ENCODE measurements at regions not wholly inside any gene's neighbourhood (a gene's known extent, or its start where the extent isn't known, plus 50 kb on each side); places are given as distances from the start of the nearest gene placed in this dataset.

DNA sequence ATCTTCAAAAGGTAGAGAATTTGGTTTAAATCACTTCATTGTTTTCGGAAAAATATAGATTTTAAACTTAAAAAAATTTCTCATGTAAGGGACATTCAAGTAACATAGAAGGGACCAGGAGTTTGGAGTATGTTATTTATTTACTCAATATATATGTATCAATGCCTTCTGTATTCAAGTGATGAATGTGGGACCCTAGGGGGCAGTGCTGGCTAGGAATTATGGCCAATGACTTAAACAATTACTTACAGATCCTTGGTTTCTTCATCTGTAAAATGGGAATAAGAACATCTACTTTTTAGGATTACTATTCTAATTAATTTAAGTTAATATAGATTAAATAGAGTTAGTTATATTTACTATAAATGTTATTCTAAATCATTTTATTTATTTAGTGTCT lies 886.3 kb upstream of the RBFOX1 start:
- H3K4me1 Mint-ChIP-seq: no peaks in the 10 kb centered on the region
- H3K9me3 Mint-ChIP-seq: peaks cover 14% of the 10 kb centered on the region
- no peak overlapping the region for H3K4me3 Mint-ChIP-seq
- H3K27me3 Mint-ChIP-seq: no peaks in the 10 kb centered on the region
- H3K27ac Mint-ChIP-seq: no peak overlapping the region
- ATAC-seq: no peak
- no peaks in the 10 kb centered on the region for H3K36me3 Mint-ChIP-seq

DNA sequence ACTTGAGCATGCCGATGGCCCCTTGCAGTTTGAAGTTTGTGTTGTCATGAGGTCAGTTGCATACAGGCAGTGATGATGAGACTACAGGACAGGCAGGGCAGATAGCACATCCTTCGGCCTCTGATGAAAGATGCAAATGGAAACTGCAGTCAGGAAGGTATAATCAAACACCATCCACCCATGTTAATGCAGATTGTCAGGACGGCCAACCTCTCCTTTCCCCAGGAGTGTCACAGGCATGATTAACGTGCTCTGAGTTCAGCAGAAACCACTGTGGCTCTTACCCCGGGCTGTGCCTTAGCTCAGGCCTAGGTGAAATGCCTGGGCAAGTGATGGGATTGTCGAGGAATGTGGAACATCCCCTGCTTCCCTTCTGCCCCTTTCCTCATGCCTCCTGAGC lies 893.5 kb upstream of the RBFOX1 start:
- H3K4me3 Mint-ChIP-seq: no peak overlapping the region
- peaks cover 18% of the 10 kb centered on the region for H3K9me3 Mint-ChIP-seq
- no peaks in the 10 kb centered on the region for H3K27me3 Mint-ChIP-seq
- no peak overlapping the region for H3K27ac Mint-ChIP-seq
- ATAC-seq: no peak
- H3K36me3 Mint-ChIP-seq: no peaks in the 10 kb centered on the region
- no peaks in the 10 kb centered on the region for H3K4me1 Mint-ChIP-seq

GRCh38 chr16:6428861-6429260 lies 903.8 kb upstream of the RBFOX1 start:
- no peak for ATAC-seq
- H3K27me3 Mint-ChIP-seq: no peaks in the 10 kb centered on the region
- H3K4me3 Mint-ChIP-seq: no peak overlapping the region
- H3K9me3 Mint-ChIP-seq: peaks cover 13% of the 10 kb centered on the region
- no peaks in the 10 kb centered on the region for H3K4me1 Mint-ChIP-seq
- no peaks in the 10 kb centered on the region for H3K36me3 Mint-ChIP-seq
- H3K27ac Mint-ChIP-seq: no peak overlapping the region

DNA sequence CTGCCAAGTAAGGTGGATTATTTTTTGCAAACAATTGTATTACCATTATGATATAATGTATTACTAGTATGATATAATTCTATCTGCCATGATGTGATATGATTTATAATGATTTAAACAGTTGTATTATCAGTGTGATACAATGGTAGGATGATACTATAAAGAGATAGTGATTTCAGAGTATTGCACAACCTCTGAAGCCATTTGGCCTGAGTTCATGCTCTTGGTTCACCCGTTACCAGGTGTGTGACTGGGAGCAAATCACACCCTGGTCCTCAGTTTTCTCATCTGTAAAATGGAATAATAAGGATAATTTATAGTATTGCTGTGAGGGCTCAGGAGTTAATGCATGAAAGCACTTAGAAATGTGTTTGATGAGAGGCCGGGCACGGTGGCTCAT lies 905.0 kb upstream of the RBFOX1 start:
- H3K9me3 Mint-ChIP-seq: peaks cover 13% of the 10 kb centered on the region
- no peaks in the 10 kb centered on the region for H3K36me3 Mint-ChIP-seq
- no peak for ATAC-seq
- no peak overlapping the region for H3K27ac Mint-ChIP-seq
- no peak overlapping the region for H3K4me3 Mint-ChIP-seq
- no peaks in the 10 kb centered on the region for H3K27me3 Mint-ChIP-seq
- H3K4me1 Mint-ChIP-seq: no peaks in the 10 kb centered on the region

DNA sequence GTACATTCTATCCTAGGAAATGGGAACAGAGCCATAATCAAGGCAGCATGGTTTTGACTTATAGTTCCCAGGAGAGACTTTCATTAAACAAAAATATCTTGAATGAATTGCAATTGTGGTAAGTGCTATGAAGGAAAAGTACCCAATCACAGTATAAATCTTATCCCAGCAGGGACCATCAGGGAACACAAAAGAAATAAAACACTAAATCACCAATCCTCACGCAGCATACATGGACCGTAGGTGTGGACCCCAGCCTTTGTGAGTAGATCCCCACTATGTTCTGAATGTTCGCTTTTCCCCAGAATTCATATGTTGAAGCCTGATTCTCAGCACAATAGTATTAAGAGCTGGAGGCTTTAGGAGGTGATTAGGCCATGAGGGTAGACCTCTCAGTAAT lies 925.0 kb upstream of the RBFOX1 start:
- Mint-ChIP-seq H3K27ac (no peak overlapping the region), H3K4me3 (no peak overlapping the region), H3K9me3 (peaks cover 2% of the 10 kb centered on the region), H3K27me3 (no peaks in the 10 kb centered on the region), H3K36me3 (no peaks in the 10 kb centered on the region), H3K4me1 (no peaks in the 10 kb centered on the region)
- no peak for ATAC-seq

- ATAC-seq: no peak
- Mint-ChIP-seq H3K4me1 (no peaks in the 10 kb centered on the region), H3K36me3 (no peaks in the 10 kb centered on the region), H3K27me3 (no peaks in the 10 kb centered on the region), H3K9me3 (peaks cover 3% of the 10 kb centered on the region), H3K4me3 (no peak overlapping the region), H3K27ac (no peak overlapping the region)
Observed at GRCh38 chr16:6406028-6406427, 926.6 kb upstream of the RBFOX1 start.

- ATAC-seq: no peak
- Mint-ChIP-seq H3K27me3 (no peaks in the 10 kb centered on the region), H3K36me3 (no peaks in the 10 kb centered on the region), H3K4me1 (no peaks in the 10 kb centered on the region), H3K27ac (no peak overlapping the region), H3K4me3 (no peak overlapping the region), H3K9me3 (peaks cover under 1% of the 10 kb centered on the region)
Observed at GRCh38 chr16:6382924-6383459, 949.7 kb upstream of the RBFOX1 start.

GRCh38 chr16:6381896-6382295 lies 950.7 kb upstream of the RBFOX1 start:
- Mint-ChIP-seq H3K9me3 (no peaks in the 10 kb centered on the region), H3K4me3 (no peak overlapping the region), H3K27ac (no peak overlapping the region), H3K27me3 (no peaks in the 10 kb centered on the region), H3K36me3 (no peaks in the 10 kb centered on the region), H3K4me1 (no peaks in the 10 kb centered on the region)
- ATAC-seq: no peak

DNA sequence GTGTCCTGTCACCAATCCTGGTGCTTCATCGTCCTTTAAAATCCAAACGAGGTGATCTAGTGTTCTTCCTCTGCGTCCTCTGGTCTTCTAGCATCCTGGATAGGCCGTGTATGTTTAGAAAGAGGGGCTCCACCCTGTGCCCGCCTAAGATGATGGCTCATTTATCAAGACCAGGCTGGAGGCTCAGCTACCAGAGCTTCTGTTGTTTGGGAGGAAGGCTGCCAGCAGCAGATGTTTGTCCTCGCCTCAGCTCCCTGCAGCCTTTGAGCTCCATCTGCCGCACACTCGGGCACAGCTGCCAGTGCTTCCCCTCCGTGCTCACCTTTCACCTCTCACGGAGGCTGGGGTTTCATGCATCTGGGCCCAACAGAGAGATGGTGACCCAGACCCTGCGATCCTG lies 954.7 kb upstream of the RBFOX1 start:
- no peak overlapping the region for H3K27ac Mint-ChIP-seq
- H3K4me1 Mint-ChIP-seq: no peaks in the 10 kb centered on the region
- H3K36me3 Mint-ChIP-seq: no peaks in the 10 kb centered on the region
- H3K4me3 Mint-ChIP-seq: no peak overlapping the region
- no peaks in the 10 kb centered on the region for H3K9me3 Mint-ChIP-seq
- H3K27me3 Mint-ChIP-seq: no peaks in the 10 kb centered on the region
- ATAC-seq: no peak

DNA sequence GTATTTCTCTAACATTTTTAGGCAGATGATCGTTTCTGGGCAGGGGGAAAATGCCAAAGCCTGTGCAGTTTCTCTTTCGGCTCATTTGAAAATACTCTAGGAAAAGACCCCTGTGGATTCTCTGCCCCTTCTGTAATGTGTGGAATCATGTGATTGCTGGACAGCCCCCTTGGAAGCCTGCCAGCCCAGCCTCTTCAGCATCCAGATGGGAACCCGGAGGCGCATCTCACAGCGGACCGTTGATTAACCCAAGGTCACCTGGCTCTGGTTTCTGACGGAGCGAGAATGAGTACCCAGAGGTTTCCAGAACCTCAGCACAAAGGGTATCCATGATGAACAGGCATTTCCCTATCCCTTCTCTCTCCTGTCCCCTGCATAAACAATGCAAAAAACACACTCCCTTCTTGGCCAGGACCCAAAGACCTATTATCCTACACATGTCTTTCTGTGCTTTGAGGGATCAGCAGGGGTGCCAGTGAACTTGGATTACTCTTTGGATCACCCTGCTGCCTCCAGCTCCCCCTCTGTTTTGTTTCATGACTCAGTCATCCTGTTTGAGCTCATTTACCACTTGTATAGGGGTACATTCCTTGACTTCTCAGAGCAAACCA lies 957.1 kb upstream of the RBFOX1 start:
- ATAC-seq: no peak
- Mint-ChIP-seq H3K36me3 (no peaks in the 10 kb centered on the region), H3K27ac (no peak overlapping the region), H3K4me3 (no peak overlapping the region), H3K27me3 (no peaks in the 10 kb centered on the region), H3K4me1 (no peaks in the 10 kb centered on the region), H3K9me3 (no peaks in the 10 kb centered on the region)

DNA sequence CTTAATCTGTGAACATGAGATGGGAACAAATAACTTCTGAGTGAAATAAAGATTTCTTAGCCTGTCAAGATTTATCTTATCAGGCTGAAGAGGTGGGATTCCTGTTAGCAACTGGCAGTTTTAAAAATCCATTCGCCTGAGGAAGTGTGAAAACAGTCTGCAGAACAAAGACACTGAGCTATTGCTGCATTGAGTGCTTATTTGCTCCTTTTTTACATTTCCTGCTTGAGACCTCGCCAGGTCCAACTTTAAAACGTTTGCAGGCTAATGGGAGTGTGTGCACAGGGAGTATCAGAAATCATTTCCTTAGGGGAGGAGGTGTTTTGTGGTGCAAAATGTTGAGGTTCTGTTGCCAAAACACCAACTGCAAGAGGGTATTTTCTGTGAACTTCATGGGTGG lies 957.8 kb upstream of the RBFOX1 start:
- H3K4me3 Mint-ChIP-seq: no peak overlapping the region

DNA sequence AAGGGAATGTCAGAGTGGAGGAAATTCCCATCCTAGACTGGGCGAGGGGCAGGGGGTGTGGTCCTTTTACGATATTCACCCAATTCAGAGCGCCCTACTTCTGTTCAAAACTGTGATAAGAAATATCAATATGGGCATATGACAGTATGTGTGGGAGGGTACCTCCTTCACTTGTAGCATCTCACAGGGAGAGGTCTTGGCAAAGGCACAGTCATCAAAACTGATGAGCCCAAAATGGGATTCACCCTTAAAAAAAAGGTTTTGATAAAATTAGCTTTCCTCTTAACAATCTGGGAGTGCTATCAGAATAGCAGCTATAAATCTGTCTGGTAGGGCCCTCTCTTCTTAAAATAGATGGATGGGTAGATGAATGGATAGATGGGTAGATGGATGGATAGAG lies 967.8 kb upstream of the RBFOX1 start:
- H3K9me3 Mint-ChIP-seq: peaks cover 10% of the 10 kb centered on the region
- no peaks in the 10 kb centered on the region for H3K4me1 Mint-ChIP-seq
- H3K36me3 Mint-ChIP-seq: no peaks in the 10 kb centered on the region
- no peak for ATAC-seq
- H3K27me3 Mint-ChIP-seq: no peaks in the 10 kb centered on the region
- no peak overlapping the region for H3K27ac Mint-ChIP-seq
- no peak overlapping the region for H3K4me3 Mint-ChIP-seq

More for the DNA sequence above, 957.8 kb upstream of the RBFOX1 start:
- no peak overlapping the region for H3K27ac Mint-ChIP-seq
- no peak for ATAC-seq
- no peaks in the 10 kb centered on the region for H3K27me3 Mint-ChIP-seq
- H3K9me3 Mint-ChIP-seq: no peaks in the 10 kb centered on the region
- no peaks in the 10 kb centered on the region for H3K36me3 Mint-ChIP-seq
- no peaks in the 10 kb centered on the region for H3K4me1 Mint-ChIP-seq

DNA sequence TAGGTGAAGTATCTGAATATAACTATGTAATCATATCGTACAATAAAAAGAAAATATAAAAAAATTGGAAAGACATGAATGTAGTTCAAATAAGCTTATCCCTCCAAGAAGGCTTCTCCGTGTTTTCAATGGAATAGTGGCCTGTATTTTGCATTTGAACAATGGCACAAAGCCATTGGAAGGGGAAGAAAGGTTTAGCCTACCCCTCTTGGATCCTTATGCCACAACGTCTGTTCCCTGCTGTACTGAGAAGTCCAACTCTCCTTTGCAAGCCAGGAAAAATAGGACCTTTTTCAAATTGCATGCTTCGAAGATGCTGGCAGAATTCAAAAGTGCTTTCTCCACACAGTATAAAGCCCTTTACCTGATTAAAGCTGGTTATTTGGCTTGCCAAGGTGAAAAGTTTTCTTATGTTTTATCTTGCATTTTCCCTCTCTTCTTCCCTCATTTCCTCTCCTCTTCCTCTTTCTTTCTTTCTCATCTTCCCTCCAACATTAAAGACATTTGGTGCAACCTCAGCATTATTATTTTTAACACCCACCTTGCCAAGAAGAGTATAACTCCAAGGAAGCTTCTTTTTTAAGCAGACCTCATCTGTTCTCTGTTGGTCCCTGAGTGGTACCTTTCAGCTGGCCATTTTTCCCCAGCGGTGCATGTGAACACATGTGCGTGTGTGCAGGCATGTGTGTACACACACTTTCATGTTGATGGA lies 968.6 kb upstream of the RBFOX1 start:
- no peaks in the 10 kb centered on the region for H3K36me3 Mint-ChIP-seq
- ATAC-seq: no peak
- H3K4me3 Mint-ChIP-seq: no peak overlapping the region
- H3K27ac Mint-ChIP-seq: no peak overlapping the region
- no peaks in the 10 kb centered on the region for H3K4me1 Mint-ChIP-seq
- no peaks in the 10 kb centered on the region for H3K27me3 Mint-ChIP-seq
- peaks cover 10% of the 10 kb centered on the region for H3K9me3 Mint-ChIP-seq

- H3K27me3 Mint-ChIP-seq: no peaks in the 10 kb centered on the region
- no peak for ATAC-seq
Observed at GRCh38 chr16:6363396-6363795, 969.2 kb upstream of the RBFOX1 start.

GRCh38 chr16:6362321-6362720 lies 970.3 kb upstream of the RBFOX1 start:
- Mint-ChIP-seq H3K27ac (no peak overlapping the region), H3K27me3 (no peaks in the 10 kb centered on the region), H3K4me1 (no peaks in the 10 kb centered on the region), H3K9me3 (peaks cover 10% of the 10 kb centered on the region), H3K4me3 (no peak overlapping the region), H3K36me3 (no peaks in the 10 kb centered on the region)
- ATAC-seq: no peak

More at GRCh38 chr16:6363396-6363795, 969.2 kb upstream of the RBFOX1 start:
- H3K4me1 Mint-ChIP-seq: no peaks in the 10 kb centered on the region
- H3K9me3 Mint-ChIP-seq: peaks cover 8% of the 10 kb centered on the region
- no peak overlapping the region for H3K27ac Mint-ChIP-seq
- H3K36me3 Mint-ChIP-seq: no peaks in the 10 kb centered on the region
- H3K4me3 Mint-ChIP-seq: no peak overlapping the region

- Mint-ChIP-seq H3K4me3 (no peak overlapping the region), H3K9me3 (peaks cover 10% of the 10 kb centered on the region), H3K36me3 (no peaks in the 10 kb centered on the region), H3K27me3 (no peaks in the 10 kb centered on the region), H3K27ac (no peak overlapping the region), H3K4me1 (no peaks in the 10 kb centered on the region)
- no peak for ATAC-seq
Observed at GRCh38 chr16:6360641-6361040, 972.0 kb upstream of the RBFOX1 start.
